ENCODE measurements at regions not wholly inside any gene's neighbourhood (a gene's known extent, or its start where the extent isn't known, plus 50 kb on each side); places are given as distances from the start of the nearest gene placed in this dataset.

- Histone ChIP-seq H3K27ac (no peak overlapping the region), H3K4me2 (peak overlapping the region; percentile 34; the same call in 1 of the 3 replicates), H3K4me3 (no peak overlapping the region), H3K9me3 (no peaks in the 10 kb centered on the region), H3K4me1 (no peaks in the 10 kb centered on the region)
- no peak for TF ChIP-seq MAFK (IDR thresholded peaks at IDR 0.05; ENCODE audit: partially characterized antibody)
- TF ChIP-seq RFX5 (IDR thresholded peaks at IDR 0.05): no peak
- TF ChIP-seq KDM1A (IDR thresholded peaks at IDR 0.05; ENCODE audit: low read depth): no peak
- TF ChIP-seq CHD4 (IDR thresholded peaks at IDR 0.05; ENCODE audit: borderline replicate concordance): no peak
- no peak for TF ChIP-seq PHF8 (IDR thresholded peaks at IDR 0.05; ENCODE audit: borderline replicate concordance, low read depth)
- no peak for TF ChIP-seq HOXB13 (CRISPR knock-in tag; IDR thresholded peaks at IDR 0.05; ENCODE audit: low read depth)
- TF ChIP-seq FOSL2 (IDR thresholded peaks at IDR 0.05): no peak
- no peak for TF ChIP-seq FOSL2 (CRISPR knock-in tag; IDR thresholded peaks at IDR 0.05)
- no peak for TF ChIP-seq E2F6 (IDR thresholded peaks at IDR 0.05; ENCODE audit: borderline replicate concordance, low read depth)
- TF ChIP-seq USF2 (IDR thresholded peaks at IDR 0.05): no peak
- no peak for TF ChIP-seq FOXS1 (CRISPR knock-in tag; IDR thresholded peaks at IDR 0.05)
- TF ChIP-seq PBX3 (IDR thresholded peaks at IDR 0.05): no peak
- TF ChIP-seq ZNF302 (CRISPR knock-in tag; IDR thresholded peaks at IDR 0.05): no peak
- ATAC-seq (no peak), FAIRE-seq (no peak), DNase-seq (ENCODE audit: low read depth in 1 of 2, low spot score in 1 of 2) (no peak)
- 15% methylated on average over 4 of the region's 4 CpGs for WGBS (ENCODE audit: missing lambda C conversion rate)
- CTCF ChIA-PET: interaction anchor here (0.8 to 2.2 kb wide), 3 partner anchors 10 to 318 kb away, joined by 3 to 6 read pairs (median 5); no protein-coding TSS in a partner anchor
- POLR2A ChIA-PET: no interaction called here
These were observed 329.5 kb upstream of the SOX9 start for GRCh38 chr17:71791311-71791710.

GRCh38 chr17:71792966-71793365 is 327.9 kb upstream of the SOX9 start:
- Histone ChIP-seq H3K4me2 (no peak overlapping the region), H3K4me1 (no peaks in the 10 kb centered on the region), H3K4me3 (no peak overlapping the region), H3K27ac (no peak overlapping the region), H3K9me3 (no peaks in the 10 kb centered on the region)
- WGBS (ENCODE audit: missing lambda C conversion rate): 38% methylated on average over 7 of the region's 7 CpGs
- ChIA-PET POLR2A (no interaction called here), CTCF (interaction anchor here (2.2 kb wide), 1 partner anchor 9 kb away, joined by 6 read pairs; no protein-coding TSS in a partner anchor)
- DNase-seq (ENCODE audit: low read depth in 1 of 2, low spot score in 1 of 2): no peak
- TF ChIP-seq CTCF (IDR thresholded peaks at IDR 0.05) (no peak), KDM1A (IDR thresholded peaks at IDR 0.05; ENCODE audit: low read depth) (no peak), CHD2 (IDR thresholded peaks at IDR 0.05; ENCODE audit: low read length, partially characterized antibody) (no peak), NR3C1 (IDR thresholded peaks at IDR 0.05) (no peak), KDM5A (IDR thresholded peaks at IDR 0.05) (no peak), MYC (IDR thresholded peaks at IDR 0.05; ENCODE audit: borderline replicate concordance, low read length) (no peak), TP53 (CRISPR knock-in tag; IDR thresholded peaks at IDR 0.05) (no peak), CEBPB (IDR thresholded peaks at IDR 0.05) (no peak), POLR2AphosphoS2 (conservative IDR thresholded peaks at IDR 0.05; ENCODE audit: low read length) (no peak), EHF (CRISPR knock-in tag; IDR thresholded peaks at IDR 0.05) (no peak), JUNB (IDR thresholded peaks at IDR 0.05) (no peak), SREBF2 (IDR thresholded peaks at IDR 0.05) (no peak), BCL3 (IDR thresholded peaks at IDR 0.05) (no peak), HEYL (CRISPR knock-in tag; IDR thresholded peaks at IDR 0.05) (no peak), FOSL2 (IDR thresholded peaks at IDR 0.05) (no peak), FOSL2 (CRISPR knock-in tag; IDR thresholded peaks at IDR 0.05) (no peak), ELK1 (IDR thresholded peaks at IDR 0.05; ENCODE audit: low read depth, low read length) (no peak), FOXS1 (CRISPR knock-in tag; IDR thresholded peaks at IDR 0.05) (no peak), HOXB13 (CRISPR knock-in tag; IDR thresholded peaks at IDR 0.05; ENCODE audit: low read depth) (no peak)
- ATAC-seq: no peak
- FAIRE-seq: no peak
